SIG-M5 treated with dmso at 0.1 percent for 504 hours (cell line): ENCODE measurements at regions not wholly inside any gene's neighbourhood (a gene's known extent, or its start where the extent isn't known, plus 50 kb on each side); places are given as distances from the start of the nearest gene placed in this dataset.

ENCODE experiments used
- DNase-seq: peaks from one replicate; lab custom pipeline; 2025; ENCODE audit not compliant: unreplicated experiment; lab: John Stamatoyannopoulos, UW

DNA sequence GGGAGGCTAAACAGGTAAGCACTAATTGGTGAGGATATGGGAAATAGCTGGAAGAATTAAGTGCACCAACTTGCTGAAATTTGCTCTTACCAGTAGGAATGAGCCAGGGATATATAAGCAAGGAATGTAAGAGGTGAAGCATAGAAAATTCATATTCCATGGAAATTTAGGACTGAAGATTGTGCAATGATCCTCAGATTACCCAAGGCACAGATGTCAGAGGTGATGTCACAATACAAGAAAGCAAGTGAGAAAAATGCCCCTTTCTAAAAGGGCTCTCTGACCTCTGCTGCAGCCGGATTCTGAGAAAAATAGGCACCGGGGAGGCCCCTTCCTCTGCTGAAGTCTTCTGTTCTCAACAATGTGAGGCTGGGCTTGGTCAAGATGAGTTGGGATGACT lies 112.3 kb upstream of the ZNF678 start:
- no peak for DNase-seq

- peak; percentile 46 for DNase-seq
Measured at GRCh38 chr1:227450489-227450888, 112.9 kb upstream of the ZNF678 start.

DNA sequence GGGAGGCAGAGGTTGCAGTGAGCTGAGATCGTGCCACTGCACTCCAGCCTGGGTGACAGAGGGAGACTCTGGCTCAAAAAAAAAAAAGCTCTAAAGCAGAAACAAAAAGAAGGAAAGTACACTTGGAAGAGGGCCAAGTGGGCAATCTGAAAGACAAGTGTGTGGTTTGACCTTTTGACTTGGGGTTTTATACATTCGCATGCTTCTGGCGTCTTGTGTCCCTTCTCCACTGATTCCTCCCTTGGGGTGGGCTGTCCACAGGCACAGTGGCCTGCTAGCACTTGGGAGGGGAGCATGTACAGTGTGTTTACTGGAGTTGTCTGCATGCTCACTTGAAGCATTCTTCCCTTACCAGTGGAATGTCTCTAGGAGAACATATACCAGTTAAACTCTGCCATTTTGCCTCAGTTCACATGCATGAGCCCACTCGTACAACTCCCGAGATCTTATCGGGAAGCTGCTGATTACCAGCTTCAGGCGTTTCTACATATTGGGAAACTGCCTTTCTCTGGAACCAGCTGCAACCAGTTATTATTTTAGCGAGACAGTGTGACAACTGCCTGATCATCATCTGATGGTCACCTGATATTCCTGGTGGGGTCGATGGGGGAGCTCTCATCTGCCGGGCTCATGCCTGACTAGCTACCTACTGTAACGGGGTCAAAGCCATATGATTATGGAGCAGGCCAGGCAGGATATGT lies 113.5 kb upstream of the ZNF678 start:
- DNase-seq = no peak

DNA sequence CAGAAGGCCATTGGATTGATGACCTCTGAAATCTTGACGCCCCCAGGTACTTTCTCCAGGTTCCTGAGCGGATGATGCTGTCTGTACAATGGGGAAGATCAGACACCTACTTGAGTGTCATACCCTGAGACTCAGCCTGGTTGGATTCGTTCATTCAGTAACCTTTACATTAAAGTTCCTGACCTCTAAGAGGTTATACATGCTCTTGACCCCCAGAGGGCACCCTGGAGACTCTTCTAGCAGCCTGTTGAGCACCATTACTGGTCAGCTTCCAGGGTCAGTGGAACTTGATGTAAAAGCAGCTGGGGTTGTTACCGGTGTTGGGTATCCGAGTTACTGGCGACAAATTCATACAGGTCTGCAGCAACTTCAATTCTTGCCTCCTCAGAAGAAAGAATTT lies 114.3 kb upstream of the ZNF678 start:
- DNase-seq = peak; percentile 43

GRCh38 chr1:227447531-227447990 lies 115.8 kb upstream of the ZNF678 start:
- DNase-seq = no peak

GRCh38 chr1:227445746-227446145 lies 117.6 kb upstream of the ZNF678 start:
- no peak for DNase-seq

- no peak for DNase-seq
Measured at GRCh38 chr1:227445092-227445674, 118.2 kb upstream of the ZNF678 start.

- no peak for DNase-seq
Measured at GRCh38 chr1:227440182-227440581, 121.9 kb upstream of the CDC42BPA start.

DNA sequence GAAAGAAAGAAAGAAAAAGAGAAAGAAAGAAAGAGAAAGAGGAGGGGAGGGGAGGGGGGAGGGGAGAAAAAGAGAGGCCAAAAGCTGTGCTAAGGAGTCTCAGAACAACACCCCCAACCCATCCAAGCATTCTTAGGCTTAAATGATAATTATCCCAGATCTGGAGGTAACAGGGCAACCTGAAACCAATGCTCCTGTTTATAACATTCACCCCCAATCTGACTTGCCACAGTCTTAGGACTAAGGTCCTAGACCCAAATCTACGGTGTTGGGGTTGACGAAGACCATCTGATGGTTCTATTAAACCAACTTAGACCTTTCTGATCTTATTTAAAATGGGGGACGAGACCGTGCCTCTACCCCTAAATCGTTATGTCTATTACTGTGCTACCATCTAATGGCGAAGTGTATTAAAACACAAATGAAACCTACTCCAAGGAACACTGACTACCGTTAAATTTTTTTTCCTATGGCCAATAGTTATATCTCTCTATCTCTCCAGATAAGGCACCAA lies 119.3 kb upstream of the CDC42BPA start:
- peak; percentile 48 for DNase-seq

DNA sequence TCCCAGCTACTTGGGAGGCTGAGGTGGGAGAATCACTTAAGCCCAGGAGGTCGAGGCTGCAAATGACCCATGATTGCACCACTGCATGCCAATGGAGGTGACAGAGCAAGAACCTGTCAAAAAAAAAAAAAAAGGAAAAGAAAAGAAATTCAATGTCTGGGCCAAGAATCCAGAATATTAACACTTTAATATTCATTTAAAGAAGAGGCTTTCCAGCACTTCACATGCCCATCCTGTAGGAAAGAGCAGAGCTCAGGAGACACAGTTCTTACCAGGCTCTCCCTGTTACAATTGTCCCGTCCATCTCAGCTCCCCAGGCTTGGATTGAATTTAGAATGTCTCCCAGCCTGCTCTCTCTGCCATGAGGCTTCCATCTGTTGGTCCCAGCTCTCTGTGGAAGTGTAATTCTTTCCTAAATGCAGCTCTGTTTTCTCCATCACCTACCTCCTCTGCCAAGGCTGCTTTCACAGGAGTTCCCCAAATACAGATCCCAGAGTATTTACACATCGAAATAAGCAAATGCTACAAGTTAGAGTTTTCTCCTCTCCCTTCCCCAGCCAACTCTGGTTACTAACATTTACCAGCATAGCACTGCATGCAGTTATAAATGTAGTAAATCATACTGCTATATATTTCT lies 116.6 kb upstream of the CDC42BPA start:
- no peak for DNase-seq

GRCh38 chr1:227433663-227434341 lies 115.5 kb upstream of the CDC42BPA start:
- DNase-seq = no peak

GRCh38 chr1:227432981-227433380 lies 114.7 kb upstream of the CDC42BPA start:
- no peak for DNase-seq

DNA sequence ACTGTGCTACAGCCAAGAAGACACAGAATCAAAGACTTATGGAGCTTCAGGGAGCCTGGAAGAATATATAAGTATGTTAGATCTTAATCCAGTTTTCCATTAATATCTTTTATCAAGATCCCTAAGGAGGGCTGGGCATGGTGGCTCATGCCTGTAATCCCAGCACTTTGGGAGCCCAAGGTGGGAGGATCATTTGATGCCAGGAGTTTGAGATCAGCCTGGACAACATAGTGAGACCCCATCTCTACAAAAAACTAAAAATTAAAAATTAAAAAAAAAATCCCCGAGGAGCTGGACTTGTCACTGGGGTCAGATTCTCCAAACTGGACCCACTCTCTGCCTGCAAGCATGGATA lies 113.9 kb upstream of the CDC42BPA start:
- DNase-seq = no peak

DNA sequence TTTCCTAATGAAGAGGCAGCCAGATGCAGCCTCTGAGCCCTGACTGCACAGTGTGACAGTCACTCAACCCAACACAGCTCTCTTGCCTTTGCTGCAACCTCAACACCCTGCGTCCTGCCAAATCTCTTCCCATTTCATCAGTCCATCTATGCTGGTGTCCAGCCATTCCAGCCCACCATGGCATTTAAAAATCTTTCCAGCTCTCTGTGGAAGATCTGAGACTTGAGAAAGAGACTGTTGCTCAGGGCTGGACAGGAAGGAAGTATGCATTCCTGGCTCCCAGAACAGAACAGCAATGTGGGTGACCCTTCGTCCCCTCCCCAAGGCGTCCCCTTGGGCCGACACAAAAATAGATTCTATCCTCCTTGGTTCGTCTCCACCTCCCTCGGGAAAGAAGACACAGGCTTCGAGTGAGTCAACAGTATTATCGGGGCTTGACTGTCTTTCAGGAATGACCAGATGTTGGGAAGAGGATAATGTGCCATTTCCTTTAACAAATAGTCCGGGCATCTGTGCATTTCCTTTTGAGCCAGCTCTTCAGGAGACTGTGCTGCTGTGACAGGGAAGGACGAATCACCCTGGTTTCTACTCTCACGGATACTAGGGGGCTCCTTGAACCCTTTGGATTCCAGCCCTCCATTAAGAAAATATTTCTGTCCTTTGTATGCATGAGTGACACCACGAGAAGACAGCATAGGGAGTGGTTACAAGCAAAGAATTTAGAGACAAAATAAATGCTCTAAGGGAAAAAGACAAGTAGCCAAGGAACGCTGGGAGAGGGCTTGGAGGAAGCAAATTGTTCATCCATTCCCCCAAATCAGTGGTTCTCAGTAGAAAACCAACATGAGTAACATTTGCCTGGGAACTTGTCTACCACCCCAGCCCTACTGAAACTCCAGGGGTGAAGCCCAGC lies 111.4 kb upstream of the CDC42BPA start:
- DNase-seq = no peak

DNA sequence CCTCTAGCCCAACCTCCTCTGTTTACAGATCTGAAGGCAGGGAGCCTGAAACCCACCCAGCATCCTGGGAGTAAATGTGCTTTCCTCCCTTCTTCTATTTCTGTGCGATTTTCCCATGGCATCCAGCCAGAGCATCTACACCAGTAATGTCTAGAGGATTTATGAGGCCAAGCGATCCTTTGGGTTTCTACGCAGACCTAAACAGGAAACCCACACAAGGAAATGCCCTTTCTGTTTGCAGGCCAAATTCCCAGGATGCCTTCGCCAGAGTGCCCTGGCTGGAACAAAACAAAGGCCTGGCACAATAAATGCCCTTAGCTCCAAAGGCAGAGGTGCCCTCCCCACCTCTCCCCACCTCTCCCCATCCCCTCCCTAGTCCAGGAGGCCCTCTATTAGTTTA lies 110.5 kb upstream of the CDC42BPA start:
- DNase-seq = peak; percentile 45

DNA sequence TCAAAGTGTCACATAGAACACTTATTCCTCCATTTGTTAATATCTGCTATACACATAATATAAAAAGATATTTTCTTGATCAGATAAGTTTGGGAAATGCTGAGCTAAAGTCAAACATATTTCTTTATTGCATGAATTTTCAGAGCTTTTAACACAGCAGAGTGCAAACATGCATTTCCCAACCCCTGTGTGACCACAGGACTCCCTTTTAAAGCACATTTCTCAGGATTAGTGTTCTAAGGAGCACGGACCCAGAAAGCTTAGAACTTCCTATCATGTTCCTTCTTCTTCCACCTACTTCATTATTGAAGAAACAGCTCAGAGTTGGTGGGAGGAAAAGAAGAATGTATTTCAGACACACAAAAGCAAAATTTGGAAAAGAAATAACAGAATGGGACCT lies 109.1 kb upstream of the CDC42BPA start:
- no peak for DNase-seq

DNA sequence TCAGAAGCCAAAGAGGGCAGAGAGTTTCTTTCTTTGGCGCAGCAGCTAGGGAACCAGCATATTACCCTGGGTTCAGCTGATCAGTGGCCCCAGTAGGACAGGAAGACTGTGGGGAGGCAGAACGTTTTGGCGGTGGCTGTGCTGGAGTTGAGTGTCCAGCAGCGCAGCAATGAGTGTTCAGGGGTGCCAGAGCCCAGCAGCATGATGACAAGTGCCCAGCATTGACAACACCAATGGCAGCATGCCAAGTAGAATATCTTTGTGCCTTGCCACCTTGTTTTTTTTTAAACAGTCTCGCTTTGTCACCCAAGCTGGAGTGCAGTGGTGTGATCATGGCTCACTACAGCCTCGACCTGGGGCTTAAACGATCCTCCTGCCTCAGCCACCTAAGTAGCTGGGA lies 106.7 kb upstream of the CDC42BPA start:
- no peak for DNase-seq

DNA sequence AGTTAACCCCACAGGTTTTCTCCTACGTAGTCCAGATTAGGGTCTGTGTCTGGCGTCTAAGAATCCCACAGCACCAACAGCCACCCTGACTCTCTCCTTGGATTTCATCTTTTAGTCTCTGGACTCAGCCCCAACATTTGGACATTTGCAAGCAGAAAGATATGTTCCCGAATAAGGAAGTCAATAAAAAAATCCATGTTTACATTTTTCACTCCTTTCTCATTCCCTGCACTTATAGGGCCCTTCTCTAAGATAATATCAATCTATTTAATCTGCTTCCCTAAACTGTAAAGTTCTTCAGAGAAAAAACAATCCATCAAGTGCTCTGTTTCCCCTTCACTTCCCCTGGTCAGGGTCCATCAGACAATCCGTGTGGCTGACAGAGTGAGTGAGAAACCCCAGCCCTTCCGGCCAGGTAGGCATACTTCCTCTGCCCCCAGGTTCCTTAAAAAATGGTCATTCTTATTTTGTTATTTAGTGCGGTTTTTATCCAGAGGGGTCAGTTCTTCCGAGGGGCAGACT lies 105.9 kb upstream of the CDC42BPA start:
- DNase-seq = no peak

- DNase-seq = no peak
Measured at GRCh38 chr1:227422581-227422980, 104.3 kb upstream of the CDC42BPA start.

DNA sequence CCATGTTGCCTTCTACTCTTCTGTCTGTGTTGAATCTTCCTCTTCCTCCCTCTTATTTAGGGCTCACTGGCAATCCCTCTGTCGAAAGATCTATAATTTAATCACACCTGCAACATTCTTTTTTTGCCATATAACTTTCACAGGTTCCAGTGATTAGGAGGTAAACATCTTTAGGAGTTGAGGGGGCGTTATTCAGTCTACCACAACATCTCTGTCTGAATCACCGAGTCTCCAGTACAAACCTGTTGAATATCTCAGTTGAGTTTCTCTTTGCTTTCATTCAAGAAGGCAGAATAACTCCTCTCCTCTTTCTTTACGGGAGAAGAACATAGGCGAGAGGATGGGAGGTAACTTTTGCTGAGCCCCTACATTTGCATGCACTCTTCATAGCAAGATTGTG lies 101.9 kb upstream of the CDC42BPA start:
- no peak for DNase-seq
